WI38 (cell line): ENCODE measurements at regions not wholly inside any gene's neighbourhood (a gene's known extent, or its start where the extent isn't known, plus 50 kb on each side); places are given as distances from the start of the nearest gene placed in this dataset.

Experiments
- H3K4me3 ChIP-seq: 2 replicates; pipeline ENCODE4 v1.5.1; 2011; ENCODE audit warnings: low read depth, mild to moderate bottlenecking, control low read depth, low read length
- TF ChIP-seq, protein P1 (sequence below): IDR thresholded peaks from 2 replicates; pipeline ENCODE4 v1.5.1; 2012; ENCODE audit warnings: low read depth, mild to moderate bottlenecking, control low read depth, low read length

DNA sequence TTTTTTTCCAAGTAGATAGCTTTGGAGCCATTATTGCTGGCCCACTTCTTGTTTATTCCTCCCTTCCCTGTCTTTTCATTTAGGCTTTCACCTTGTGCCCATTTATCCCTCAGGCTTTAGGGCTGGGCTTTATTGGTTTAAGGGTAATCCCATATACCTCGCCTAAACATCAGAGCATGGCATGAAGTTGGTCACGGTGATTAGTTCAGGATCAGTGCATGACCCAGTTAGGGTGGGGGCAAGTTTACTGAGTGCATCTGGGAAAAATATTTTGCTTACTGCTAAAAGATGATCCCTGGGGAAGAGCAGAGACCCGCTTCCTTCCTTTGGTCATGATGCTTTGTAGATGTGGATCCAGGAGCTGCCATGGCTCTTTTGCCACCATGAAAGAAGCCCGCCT is 153.3 kb upstream of the NECTIN1 start:
- TF ChIP-seq, protein P1, sequence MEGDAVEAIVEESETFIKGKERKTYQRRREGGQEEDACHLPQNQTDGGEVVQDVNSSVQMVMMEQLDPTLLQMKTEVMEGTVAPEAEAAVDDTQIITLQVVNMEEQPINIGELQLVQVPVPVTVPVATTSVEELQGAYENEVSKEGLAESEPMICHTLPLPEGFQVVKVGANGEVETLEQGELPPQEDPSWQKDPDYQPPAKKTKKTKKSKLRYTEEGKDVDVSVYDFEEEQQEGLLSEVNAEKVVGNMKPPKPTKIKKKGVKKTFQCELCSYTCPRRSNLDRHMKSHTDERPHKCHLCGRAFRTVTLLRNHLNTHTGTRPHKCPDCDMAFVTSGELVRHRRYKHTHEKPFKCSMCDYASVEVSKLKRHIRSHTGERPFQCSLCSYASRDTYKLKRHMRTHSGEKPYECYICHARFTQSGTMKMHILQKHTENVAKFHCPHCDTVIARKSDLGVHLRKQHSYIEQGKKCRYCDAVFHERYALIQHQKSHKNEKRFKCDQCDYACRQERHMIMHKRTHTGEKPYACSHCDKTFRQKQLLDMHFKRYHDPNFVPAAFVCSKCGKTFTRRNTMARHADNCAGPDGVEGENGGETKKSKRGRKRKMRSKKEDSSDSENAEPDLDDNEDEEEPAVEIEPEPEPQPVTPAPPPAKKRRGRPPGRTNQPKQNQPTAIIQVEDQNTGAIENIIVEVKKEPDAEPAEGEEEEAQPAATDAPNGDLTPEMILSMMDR: no peak
- H3K4me3 ChIP-seq: no peak overlapping the region

DNA sequence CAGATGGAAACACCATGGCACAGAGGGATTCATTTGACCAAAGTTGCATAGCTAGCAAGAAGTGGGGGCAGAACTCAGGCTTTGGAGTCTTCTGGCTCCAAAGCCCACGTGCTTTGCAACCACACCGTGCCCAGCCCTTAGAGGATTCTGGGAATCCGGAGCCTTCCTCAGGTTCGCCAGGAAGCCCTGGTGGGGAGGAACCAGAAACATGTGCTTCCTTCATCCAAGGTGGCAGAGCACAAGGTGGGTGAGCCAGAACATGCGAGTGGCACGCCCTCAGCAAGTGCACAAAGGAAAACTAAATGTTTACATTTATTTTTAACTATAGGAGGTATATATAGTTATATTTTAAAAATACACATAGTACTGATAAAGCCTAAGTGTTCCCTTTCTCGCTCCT is 151.9 kb upstream of the NECTIN1 start:
- H3K4me3 ChIP-seq: no peak overlapping the region
- TF ChIP-seq, protein P1: no peak

DNA sequence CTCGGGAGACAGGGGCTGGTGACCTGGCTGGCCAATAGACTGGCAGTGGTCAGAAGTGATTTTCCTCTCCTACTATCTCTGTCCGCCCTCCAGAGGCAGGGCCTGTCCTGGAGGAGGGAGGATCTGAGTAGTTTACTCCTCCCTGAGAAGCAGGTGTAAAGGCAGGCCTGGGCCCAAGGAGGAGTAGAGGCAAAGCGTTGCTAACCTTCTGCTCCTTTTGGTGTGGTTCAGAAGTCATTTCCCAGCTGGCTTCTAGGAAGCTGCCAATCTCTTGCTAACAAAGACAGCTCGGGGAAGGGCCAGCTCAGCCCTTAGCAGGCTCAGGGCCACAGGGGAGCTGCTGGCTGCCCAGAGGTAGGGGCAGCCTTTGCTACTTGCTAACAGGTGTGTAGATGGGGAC is 151.1 kb upstream of the NECTIN1 start:
- TF ChIP-seq, protein P1: no peak
- no peak overlapping the region for H3K4me3 ChIP-seq

DNA sequence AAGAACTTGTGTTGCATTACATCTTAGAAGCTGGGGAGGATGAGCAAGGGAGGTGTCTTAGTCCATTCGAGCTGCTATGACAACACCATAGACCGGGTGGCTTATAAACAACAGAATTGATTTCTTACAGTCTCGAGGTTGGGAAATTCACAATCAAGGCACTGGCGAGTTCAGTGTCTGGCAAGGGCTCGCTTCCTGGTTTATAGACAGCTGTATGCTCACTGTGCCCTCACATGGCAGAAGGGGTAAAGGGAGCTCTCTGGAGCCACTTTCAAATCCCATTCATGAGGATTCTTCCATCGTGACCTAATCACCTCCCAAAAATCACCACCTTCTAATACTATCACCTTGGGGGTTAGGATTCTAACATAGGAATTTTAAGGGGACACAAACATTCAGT is 150.0 kb upstream of the NECTIN1 start:
- H3K4me3 ChIP-seq: no peak overlapping the region
- TF ChIP-seq, protein P1: no peak

DNA sequence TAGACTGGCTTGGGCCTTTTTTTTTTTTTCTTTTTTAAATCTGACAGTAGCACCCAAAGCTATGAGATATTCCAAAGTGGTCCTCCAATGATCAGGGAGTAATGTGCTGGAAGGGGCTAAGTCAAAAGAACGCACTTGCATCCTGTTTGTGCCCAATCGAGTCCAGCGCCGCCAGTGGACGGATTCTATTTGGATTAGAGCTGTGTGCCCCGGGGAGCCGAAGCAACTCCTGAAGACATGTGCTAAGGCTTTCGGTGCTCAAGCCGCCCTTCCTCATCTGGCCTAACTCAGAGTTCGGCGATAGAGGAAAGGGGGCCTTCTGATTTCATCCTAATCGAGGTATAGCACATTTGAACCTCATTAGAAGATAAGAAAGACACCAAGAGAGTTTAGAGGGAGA is 147.8 kb upstream of the NECTIN1 start:
- no peak overlapping the region for H3K4me3 ChIP-seq
- TF ChIP-seq, protein P1: no peak

DNA sequence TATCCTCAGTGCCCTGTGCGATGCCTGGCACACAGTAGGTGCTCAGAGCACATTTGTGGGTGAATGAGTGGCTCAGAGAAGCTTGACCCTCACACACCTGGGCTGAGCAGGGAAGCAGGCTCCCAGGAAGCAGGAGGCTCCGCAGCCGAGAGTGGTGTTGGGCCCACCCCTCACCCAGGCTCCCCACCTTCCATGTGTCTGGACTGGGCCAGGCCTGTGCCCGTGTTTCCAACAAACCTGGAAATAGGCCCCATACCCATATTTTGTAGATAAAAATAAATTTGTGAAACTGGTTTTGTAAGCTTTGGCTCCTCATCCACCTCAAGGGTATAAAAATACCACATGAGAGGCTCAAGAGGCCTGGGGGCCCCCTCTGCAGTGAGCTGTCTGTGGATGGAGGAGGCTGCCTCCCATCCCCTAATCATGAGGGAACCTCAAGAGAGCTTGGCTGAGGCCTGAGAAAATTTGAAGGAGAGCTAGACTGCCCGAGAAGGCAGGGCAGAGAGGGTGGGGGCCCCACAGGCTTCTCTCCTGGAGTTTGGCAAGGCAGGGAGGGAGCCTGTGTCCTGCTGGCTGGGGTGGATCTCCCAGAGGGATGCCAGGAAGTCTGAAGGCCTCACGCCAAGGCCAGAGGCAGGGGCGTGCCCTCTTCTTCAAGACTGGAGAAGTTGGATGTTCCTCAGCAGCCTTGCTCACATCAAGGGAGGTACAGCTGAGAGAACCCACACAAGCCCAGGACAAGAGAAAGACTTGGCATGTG is 147.0 kb upstream of the NECTIN1 start:
- H3K4me3 ChIP-seq: no peak overlapping the region
- TF ChIP-seq, protein P1: no peak

DNA sequence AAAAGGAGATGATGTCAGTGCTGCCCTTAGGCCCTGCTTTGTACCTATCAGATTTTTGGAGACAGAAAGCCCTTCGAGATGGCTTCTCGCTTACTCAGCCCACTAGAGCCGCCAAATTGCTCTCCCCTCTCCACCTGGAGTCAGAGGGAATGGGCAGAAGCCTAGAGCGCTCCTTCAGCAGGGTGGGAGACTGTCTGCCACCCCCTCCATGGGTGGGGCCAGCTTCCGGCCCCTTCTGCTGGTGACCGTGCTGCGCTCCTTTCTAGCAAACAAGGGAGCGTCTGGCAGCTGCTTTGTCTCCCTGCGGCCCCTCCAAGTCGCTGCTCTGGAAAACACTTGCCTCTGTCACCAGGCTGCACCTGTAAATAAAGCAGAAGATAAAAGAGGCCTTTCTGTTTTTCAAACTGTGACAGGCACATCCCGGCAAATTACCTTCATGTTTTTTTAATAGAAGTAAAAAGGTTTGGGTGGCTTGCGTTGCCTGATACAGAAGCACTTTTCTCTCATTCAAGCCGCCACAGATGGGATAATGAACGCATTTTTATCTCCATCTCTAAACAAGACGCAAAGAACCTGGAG is 145.7 kb upstream of the NECTIN1 start:
- H3K4me3 ChIP-seq: no peak overlapping the region
- TF ChIP-seq, protein P1: no peak
